ENCODE measurements at regions not wholly inside any gene's neighbourhood (a gene's known extent, or its start where the extent isn't known, plus 50 kb on each side); places are given as distances from the start of the nearest gene placed in this dataset.

- Mint-ChIP-seq H3K4me3 (no peak overlapping the region), H3K9me3 (peaks cover under 1% of the 10 kb centered on the region), H3K36me3 (ENCODE audit: low read depth) (no peaks in the 10 kb centered on the region), H3K4me1 (peaks cover 3% of the 10 kb centered on the region), H3K27me3 (ENCODE audit: insufficient read depth) (peaks cover 5% of the 10 kb centered on the region), H3K27ac (no peak overlapping the region)
- H3K4me3 ChIP-seq (ENCODE audit: low read length), result no peak overlapping the region
- H3K27ac ChIP-seq (ENCODE audit: low read depth, low read length), result no peak overlapping the region
- no peaks in the 10 kb centered on the region for H3K4me1 ChIP-seq (ENCODE audit: control insufficient read depth, insufficient read depth, low read length)
- H3K9ac ChIP-seq (ENCODE audit: extremely low read depth, low read length, poor library complexity, severe bottlenecking), result no peak overlapping the region
- TF ChIP-seq CTCF (conservative IDR thresholded peaks at IDR 0.05), result no peak
- no peaks in the 10 kb centered on the region for H3K27me3 ChIP-seq (ENCODE audit: control insufficient read depth, insufficient read depth, low read length, poor library complexity, severe bottlenecking)
- WGBS, 2 experiments (ENCODE audit: insufficient coverage in 1 of 2, insufficient read length in 1 of 2), result 91 to 95% methylated on average over 3 to 4 of the region's 4 CpGs
- H3K36me3 ChIP-seq (ENCODE audit: control insufficient read depth, insufficient read depth, low read length), result no peaks in the 10 kb centered on the region
- no peaks in the 10 kb centered on the region for H3K9me3 ChIP-seq (ENCODE audit: control insufficient read depth, low read length)
- no peak for DNase-seq
These were observed 479.3 kb upstream of the ZFHX3 start for GRCh38 chr16:73527187-73527586.

- 91% methylated on average over 8 to 13 of the region's 13 CpGs for WGBS, 2 experiments (ENCODE audit: insufficient coverage in 1 of 2, insufficient read length in 1 of 2)
- no peak overlapping the region for H3K4me3 Mint-ChIP-seq
- no peak overlapping the region for H3K27ac Mint-ChIP-seq
- Histone ChIP-seq H3K27me3 (ENCODE audit: control insufficient read depth, insufficient read depth, low read length, poor library complexity, severe bottlenecking) (no peaks in the 10 kb centered on the region), H3K36me3 (ENCODE audit: control insufficient read depth, insufficient read depth, low read length) (no peaks in the 10 kb centered on the region), H3K9me3 (ENCODE audit: control insufficient read depth, low read length) (no peaks in the 10 kb centered on the region), H3K4me1 (ENCODE audit: control insufficient read depth, insufficient read depth, low read length) (no peaks in the 10 kb centered on the region), H3K4me3 (ENCODE audit: low read length) (no peak overlapping the region), H3K27ac (ENCODE audit: low read depth, low read length) (no peak overlapping the region), H3K9ac (ENCODE audit: extremely low read depth, low read length, poor library complexity, severe bottlenecking) (no peak overlapping the region)
- DNase-seq, result no peak
- TF ChIP-seq CTCF (conservative IDR thresholded peaks at IDR 0.05), result no peak
- H3K27me3 Mint-ChIP-seq (ENCODE audit: insufficient read depth), result peaks cover 5% of the 10 kb centered on the region
- H3K36me3 Mint-ChIP-seq (ENCODE audit: low read depth), result no peaks in the 10 kb centered on the region
- no peaks in the 10 kb centered on the region for H3K9me3 Mint-ChIP-seq
- peaks cover 3% of the 10 kb centered on the region for H3K4me1 Mint-ChIP-seq
These were observed 478.3 kb upstream of the ZFHX3 start for GRCh38 chr16:73526011-73526804.

GRCh38 chr16:73523209-73523608 is 475.3 kb upstream of the ZFHX3 start:
- Histone ChIP-seq H3K9me3 (ENCODE audit: control insufficient read depth, low read length) (no peaks in the 10 kb centered on the region), H3K27ac (ENCODE audit: low read depth, low read length) (no peak overlapping the region), H3K27me3 (ENCODE audit: control insufficient read depth, insufficient read depth, low read length, poor library complexity, severe bottlenecking) (no peaks in the 10 kb centered on the region), H3K9ac (ENCODE audit: extremely low read depth, low read length, poor library complexity, severe bottlenecking) (no peak overlapping the region), H3K4me1 (ENCODE audit: control insufficient read depth, insufficient read depth, low read length) (no peaks in the 10 kb centered on the region), H3K4me3 (ENCODE audit: low read length) (no peak overlapping the region), H3K36me3 (ENCODE audit: control insufficient read depth, insufficient read depth, low read length) (no peaks in the 10 kb centered on the region)
- no peak for DNase-seq
- no peaks in the 10 kb centered on the region for H3K9me3 Mint-ChIP-seq
- H3K4me3 Mint-ChIP-seq, result no peak overlapping the region
- H3K27ac Mint-ChIP-seq, result no peak overlapping the region
- H3K4me1 Mint-ChIP-seq, result peaks cover 3% of the 10 kb centered on the region
- 93 to 94% methylated on average over 3 to 4 of the region's 4 CpGs for WGBS, 2 experiments (ENCODE audit: insufficient coverage in 1 of 2, insufficient read length in 1 of 2)
- H3K27me3 Mint-ChIP-seq (ENCODE audit: insufficient read depth), result no peaks in the 10 kb centered on the region
- no peaks in the 10 kb centered on the region for H3K36me3 Mint-ChIP-seq (ENCODE audit: low read depth)
- no peak for TF ChIP-seq CTCF (conservative IDR thresholded peaks at IDR 0.05)

Data from endodermal cell (in vitro differentiated cells).